Uterus (tissue), 2 donors: ENCODE measurements at regions not wholly inside any gene's neighbourhood (a gene's known extent, or its start where the extent isn't known, plus 50 kb on each side); places are given as distances from the start of the nearest gene placed in this dataset.

Source experiments
- POLR2A ChIP-seq, 2 donors: fragments of 450-650 bp; IDR thresholded peaks; one replicate each; pipeline ENCODE4 v1.6.1; 2016; ENCODE audit warnings: antibody characterized with exemption in 2 of 2, mild to moderate bottlenecking in 1 of 2, moderate library complexity in 1 of 2
- TF ChIP-seq, protein P1 (sequence below), 4 experiments: fragments of 200-600 bp in 2 of 4; fragments of 450-650 bp in 2 of 4; sonication (generic) in 2 of 4; IDR thresholded peaks; one replicate each; pipeline ENCODE4 v1.5.1; 2016 to 2019; ENCODE audit warnings: antibody characterized with exemption in 4 of 4, mild to moderate bottlenecking in 2 of 4, moderate library complexity in 1 of 4

DNA sequence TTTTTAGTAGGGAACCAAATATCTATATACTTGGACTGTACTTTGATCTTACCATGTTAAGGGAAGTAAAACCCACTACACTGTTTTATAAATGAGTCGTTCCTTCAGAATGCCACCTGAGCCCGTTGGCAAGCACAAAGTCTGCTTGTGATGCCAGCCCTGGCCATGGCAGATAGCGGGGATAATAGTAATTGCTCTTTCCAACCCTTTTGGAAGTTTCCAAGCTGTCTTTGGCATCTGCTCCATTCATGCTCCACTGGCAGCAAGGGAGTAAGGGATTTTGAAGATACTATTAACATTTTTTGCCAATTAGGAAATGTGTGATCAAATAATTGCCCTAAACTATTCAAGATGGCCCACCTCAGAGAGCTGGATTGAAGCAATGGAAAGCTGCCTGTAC is 689.2 kb upstream of the SLIT2 start:
- TF ChIP-seq, protein P1, sequence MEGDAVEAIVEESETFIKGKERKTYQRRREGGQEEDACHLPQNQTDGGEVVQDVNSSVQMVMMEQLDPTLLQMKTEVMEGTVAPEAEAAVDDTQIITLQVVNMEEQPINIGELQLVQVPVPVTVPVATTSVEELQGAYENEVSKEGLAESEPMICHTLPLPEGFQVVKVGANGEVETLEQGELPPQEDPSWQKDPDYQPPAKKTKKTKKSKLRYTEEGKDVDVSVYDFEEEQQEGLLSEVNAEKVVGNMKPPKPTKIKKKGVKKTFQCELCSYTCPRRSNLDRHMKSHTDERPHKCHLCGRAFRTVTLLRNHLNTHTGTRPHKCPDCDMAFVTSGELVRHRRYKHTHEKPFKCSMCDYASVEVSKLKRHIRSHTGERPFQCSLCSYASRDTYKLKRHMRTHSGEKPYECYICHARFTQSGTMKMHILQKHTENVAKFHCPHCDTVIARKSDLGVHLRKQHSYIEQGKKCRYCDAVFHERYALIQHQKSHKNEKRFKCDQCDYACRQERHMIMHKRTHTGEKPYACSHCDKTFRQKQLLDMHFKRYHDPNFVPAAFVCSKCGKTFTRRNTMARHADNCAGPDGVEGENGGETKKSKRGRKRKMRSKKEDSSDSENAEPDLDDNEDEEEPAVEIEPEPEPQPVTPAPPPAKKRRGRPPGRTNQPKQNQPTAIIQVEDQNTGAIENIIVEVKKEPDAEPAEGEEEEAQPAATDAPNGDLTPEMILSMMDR (IDR thresholded peaks at IDR 0.05) = no peak
- TF ChIP-seq POLR2A (IDR thresholded peaks at IDR 0.05) = no peak
